ENCODE measurements at regions not wholly inside any gene's neighbourhood (a gene's known extent, or its start where the extent isn't known, plus 50 kb on each side); places are given as distances from the start of the nearest gene placed in this dataset.
"Not testable (repeated sequence)": the region's sequence is repeated elsewhere in the genome, so short reads cannot be mapped to it uniquely, and the experiment has no call there.

DNA sequence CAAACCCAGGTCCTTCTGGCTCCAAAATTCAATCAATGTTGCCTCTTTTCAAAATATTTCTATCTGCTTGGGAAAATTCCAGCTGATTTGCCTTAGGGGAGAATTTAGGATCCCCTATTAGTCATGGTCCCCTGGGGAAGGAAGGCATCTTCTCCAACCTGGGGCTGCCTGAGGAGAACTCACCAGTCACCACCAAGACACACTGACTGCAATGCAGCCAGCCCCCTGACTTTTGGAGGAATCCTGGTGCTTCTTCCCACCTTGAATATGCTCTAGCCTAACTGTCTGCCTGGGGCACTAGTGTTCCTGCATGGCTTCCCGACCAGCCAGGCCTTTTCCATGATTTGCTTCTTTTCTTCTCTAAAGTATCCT lies 71.8 kb upstream of the BCL2L14 start:
- DNase-seq (ENCODE audit: low spot score) = no peak
- TF ChIP-seq, protein P1, sequence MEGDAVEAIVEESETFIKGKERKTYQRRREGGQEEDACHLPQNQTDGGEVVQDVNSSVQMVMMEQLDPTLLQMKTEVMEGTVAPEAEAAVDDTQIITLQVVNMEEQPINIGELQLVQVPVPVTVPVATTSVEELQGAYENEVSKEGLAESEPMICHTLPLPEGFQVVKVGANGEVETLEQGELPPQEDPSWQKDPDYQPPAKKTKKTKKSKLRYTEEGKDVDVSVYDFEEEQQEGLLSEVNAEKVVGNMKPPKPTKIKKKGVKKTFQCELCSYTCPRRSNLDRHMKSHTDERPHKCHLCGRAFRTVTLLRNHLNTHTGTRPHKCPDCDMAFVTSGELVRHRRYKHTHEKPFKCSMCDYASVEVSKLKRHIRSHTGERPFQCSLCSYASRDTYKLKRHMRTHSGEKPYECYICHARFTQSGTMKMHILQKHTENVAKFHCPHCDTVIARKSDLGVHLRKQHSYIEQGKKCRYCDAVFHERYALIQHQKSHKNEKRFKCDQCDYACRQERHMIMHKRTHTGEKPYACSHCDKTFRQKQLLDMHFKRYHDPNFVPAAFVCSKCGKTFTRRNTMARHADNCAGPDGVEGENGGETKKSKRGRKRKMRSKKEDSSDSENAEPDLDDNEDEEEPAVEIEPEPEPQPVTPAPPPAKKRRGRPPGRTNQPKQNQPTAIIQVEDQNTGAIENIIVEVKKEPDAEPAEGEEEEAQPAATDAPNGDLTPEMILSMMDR (IDR thresholded peaks at IDR 0.05; ENCODE audit: extremely low read depth, missing control alignments) = no peak

DNA sequence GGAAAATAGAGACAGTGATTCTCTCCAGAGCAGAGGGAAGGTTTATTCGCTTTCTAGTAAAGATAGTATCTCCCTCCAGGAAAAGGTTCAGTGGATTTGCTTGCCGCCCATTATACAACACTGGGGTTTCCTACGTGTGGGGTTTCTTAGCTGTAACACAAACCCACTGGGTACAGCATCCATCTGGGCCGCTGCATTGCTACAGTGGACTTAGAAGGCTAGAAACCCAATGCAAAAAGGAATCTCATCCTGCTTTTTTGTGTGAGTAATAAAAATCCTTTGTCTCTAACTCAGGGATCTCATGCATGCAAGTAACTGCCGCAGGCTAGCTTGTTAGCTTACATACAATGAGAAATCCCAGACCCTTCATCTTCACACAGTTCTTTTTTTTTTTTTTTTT lies 67.1 kb upstream of the BCL2L14 start:
- TF ChIP-seq, protein P1 (IDR thresholded peaks at IDR 0.05; ENCODE audit: extremely low read depth, missing control alignments) = no peak
- DNase-seq (ENCODE audit: low spot score) = no peak

DNA sequence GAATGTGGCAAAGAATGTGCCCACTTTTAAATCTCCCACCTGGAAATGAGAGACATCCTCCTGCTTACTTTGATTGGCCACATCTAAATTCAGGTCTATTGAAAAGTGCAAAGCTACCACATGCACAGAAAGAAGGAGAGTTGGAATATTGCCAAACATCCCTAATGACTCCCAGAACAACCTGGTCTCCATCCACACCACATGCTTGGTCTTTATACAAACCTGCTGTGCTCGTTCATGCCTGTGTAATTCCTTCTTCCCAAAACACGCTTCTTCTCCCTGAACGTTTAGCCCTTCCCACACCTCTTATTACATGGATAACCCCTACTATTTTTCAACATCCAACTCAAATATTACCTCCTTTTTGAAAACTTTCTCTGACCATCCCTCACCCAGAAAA lies 66.2 kb upstream of the BCL2L14 start:
- DNase-seq (ENCODE audit: low spot score) = no peak
- TF ChIP-seq, protein P1 (IDR thresholded peaks at IDR 0.05; ENCODE audit: extremely low read depth, missing control alignments) = no peak

DNA sequence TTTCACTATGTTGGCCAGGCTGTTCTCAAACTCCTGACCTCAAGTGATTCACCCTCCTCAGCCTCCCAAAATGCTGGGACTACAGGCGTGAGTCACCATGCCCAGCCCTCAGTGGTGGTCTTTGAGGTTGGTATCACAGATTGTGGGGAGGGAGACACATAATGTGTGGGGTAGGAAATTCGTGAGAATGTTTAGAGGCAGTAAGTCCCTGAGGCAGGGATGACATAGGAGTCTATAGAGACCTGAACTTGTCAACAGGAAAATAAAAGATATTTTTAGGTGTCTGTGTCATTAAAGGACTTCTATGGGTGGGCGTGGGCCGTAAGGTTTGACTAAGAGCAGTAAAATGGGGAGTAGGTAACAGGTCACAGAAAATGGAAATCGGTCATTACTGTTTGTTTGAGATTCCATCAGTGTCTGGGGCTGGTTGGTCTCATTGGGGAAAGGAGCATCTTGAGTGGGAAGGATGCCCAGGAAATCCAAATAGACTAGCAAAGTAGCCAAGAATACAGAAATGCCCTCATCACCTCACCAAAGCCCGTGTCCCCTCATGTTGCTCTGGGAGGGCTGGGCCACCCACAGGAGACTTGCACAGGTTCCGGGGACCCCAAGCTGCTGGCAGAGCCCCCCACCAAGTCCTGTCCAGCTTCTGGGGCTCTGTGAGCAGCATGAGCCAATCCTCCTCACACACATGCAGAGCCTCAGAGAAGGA lies 63.6 kb upstream of the BCL2L14 start:
- DNase-seq (ENCODE audit: low spot score) = peak; percentile 50
- TF ChIP-seq, protein P1 (IDR thresholded peaks at IDR 0.05; ENCODE audit: extremely low read depth, missing control alignments) = no peak

DNA sequence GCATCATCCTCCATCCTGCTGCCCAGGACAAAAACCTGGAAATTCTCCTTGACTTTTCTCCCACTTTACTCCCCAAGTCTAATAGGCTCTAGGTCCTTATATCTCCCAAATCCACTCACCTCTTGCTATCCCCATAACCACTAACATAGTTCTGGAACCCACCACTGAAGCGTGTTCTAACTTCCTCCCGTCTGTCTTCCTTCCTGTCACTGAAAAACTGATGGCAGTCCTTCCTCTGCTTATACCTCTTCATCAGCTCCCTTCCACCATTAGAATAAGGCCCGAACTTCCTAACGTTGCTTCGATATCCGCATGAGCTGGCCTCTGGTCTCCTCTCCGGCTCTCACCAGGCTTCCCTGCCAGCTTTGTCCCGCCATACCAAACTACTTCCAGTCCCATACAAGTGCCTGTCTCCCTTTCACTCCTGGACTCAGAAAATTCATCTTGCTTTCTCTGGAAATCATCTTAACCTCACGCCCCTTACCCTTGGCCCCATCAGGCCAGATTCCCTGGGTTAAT lies 63.0 kb upstream of the BCL2L14 start:
- TF ChIP-seq, protein P1 (IDR thresholded peaks at IDR 0.05; ENCODE audit: extremely low read depth, missing control alignments) = no peak
- no peak for DNase-seq (ENCODE audit: low spot score)

DNA sequence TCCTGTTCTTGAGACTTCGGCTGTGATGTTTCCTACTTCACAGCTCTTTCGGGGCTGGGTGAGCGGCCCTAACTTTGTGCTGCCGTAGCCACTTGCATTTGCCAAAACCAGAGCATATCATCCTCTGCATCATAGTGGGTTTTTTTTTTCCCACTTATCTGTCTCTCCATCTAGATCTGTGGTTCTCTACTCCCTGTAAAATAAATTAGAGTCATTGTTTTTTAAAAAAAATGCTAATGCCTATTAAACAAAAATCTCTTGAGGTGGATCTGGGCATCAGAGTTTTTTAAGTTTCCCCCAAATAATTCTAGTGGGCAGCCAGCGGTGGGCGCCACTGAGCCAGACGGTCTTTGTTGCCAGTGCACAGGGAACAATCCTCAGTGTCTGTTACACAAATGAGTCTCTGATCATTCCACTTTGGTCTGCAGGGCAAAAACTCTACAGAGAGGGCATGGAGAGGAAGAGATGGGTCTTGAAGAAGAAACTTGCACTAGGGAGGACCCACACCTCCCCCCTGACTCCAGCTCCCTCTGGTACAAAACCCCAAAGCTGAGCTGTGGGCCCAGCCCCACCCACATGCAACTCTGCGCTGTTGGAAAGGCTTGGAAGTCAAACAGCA lies 62.4 kb upstream of the BCL2L14 start:
- no peak for DNase-seq (ENCODE audit: low spot score)
- TF ChIP-seq, protein P1 (IDR thresholded peaks at IDR 0.05; ENCODE audit: extremely low read depth, missing control alignments) = peak; percentile 49

DNA sequence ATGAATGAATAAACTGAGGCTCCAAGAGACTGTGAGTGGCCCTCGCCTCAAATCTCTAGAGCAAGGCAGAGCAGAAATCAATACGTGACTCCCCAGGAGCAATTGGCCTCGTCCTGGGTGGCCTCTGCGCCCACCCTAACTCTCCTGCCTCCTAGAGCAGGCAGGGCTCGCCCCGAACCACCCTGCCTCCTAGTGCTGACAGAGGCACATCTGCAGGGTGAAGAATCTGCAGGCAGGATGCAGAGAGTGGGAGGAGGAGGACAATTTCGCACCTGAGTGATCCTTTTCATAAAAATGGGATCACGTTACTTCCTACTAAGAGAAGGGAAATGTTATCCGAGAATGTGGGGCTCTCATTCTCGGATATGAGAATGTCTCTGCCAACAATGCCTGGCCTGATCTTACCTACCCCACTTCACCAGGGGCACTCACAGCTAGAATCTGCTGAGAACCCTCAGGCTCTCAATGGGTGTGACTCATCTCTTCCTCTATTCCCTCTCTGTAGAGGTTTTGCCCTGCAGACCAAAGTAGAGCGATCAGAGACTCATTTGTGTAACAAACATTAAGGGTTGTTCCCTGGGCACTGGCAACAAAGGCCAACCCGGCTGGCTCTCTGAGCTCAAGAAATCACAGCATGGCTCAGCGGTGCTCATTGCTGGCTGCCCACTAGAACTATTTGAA lies 61.7 kb upstream of the BCL2L14 start:
- TF ChIP-seq, protein P1 (IDR thresholded peaks at IDR 0.05; ENCODE audit: extremely low read depth, missing control alignments) = peak; percentile 26
- no peak for DNase-seq (ENCODE audit: low spot score)

DNA sequence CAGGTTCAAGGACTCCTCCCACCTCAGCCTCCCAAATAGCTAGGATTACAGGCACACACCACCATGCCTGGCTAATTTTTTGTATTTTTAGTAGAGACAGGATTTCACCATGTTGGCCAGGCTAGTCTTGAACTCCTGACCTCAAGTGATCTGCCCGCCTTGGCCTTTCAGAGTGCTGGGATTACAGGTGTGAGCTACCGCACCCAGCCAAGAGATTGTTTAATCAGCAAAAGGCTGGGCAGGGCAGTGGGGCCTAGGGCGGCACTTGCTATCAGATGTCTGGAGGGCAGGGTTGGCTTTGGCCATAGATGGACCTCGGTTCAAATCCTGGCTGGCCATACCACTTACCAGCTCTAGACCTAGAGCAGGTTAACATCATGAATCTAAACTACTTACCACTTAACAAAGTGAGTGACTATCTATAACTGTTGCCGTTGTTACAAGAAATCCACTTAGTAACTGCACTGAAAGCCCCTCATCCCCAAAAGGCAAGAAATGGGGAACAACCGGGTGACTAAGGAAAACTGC lies 60.9 kb upstream of the BCL2L14 start:
- not testable (repeated sequence) for DNase-seq (ENCODE audit: low spot score)
